ENCODE measurements at regions not wholly inside any gene's neighbourhood (a gene's known extent, or its start where the extent isn't known, plus 50 kb on each side); places are given as distances from the start of the nearest gene placed in this dataset.

- Histone ChIP-seq H3K9me3 (peaks cover 0 to 8% (median 4%) of the 10 kb centered on the region in 3 donors), H3K36me3 (no peaks in the 10 kb centered on the region), H3K4me3 (no peak overlapping the region), H3K4me1 (no peaks in the 10 kb centered on the region), H3K27me3 (no peaks in the 10 kb centered on the region), H3K27ac (no peak overlapping the region)
- no peak for DNase-seq
- no peak for TF ChIP-seq CTCF (IDR thresholded peaks at IDR 0.05)
- no peak for TF ChIP-seq POLR2A (IDR thresholded peaks at IDR 0.05)
- intact Hi-C loops (cut with DNase I), result no loop called here
- WGBS, 2 donors, result 72 to 77% methylated on average over 2 of the region's 2 CpGs
Measured at GRCh38 chr11:80569832-80570231, 1129.0 kb upstream of the TENM4 start.

GRCh38 chr11:80565231-80565630, 1124.4 kb upstream of the TENM4 start:
- WGBS, 2 donors, result 71% methylated on average over 5 of the region's 5 CpGs
- Histone ChIP-seq H3K36me3 (no peaks in the 10 kb centered on the region), H3K27ac (no peak overlapping the region), H3K4me3 (no peak overlapping the region), H3K4me1 (no peaks in the 10 kb centered on the region), H3K27me3 (no peaks in the 10 kb centered on the region), H3K9me3 (no peaks in the 10 kb centered on the region)
- TF ChIP-seq CTCF (IDR thresholded peaks at IDR 0.05), result no peak
- no peak for TF ChIP-seq POLR2A (IDR thresholded peaks at IDR 0.05)
- DNase-seq, result no peak
- intact Hi-C loops (cut with DNase I), result no loop called here

- Histone ChIP-seq H3K4me3 (no peak overlapping the region), H3K27me3 (no peaks in the 10 kb centered on the region), H3K36me3 (no peaks in the 10 kb centered on the region), H3K27ac (no peak overlapping the region), H3K9me3 (no peaks in the 10 kb centered on the region), H3K4me1 (no peaks in the 10 kb centered on the region)
- 44 to 51% methylated on average over 4 of the region's 4 CpGs for WGBS, 2 donors
- TF ChIP-seq POLR2A (IDR thresholded peaks at IDR 0.05) (no peak), CTCF (IDR thresholded peaks at IDR 0.05) (no peak)
- intact Hi-C loops (cut with DNase I), result no loop called here
- no peak for DNase-seq
Measured at GRCh38 chr11:80562523-80563125, 1121.8 kb upstream of the TENM4 start.

GRCh38 chr11:80559942-80560341, 1119.1 kb upstream of the TENM4 start:
- no peak overlapping the region for H3K4me3 ChIP-seq
- intact Hi-C loops (cut with DNase I), result no loop called here
- DNase-seq, result no peak
- 77 to 87% methylated on average over 2 of the region's 2 CpGs for WGBS, 2 donors
- no peak overlapping the region for H3K27ac ChIP-seq
- no peaks in the 10 kb centered on the region for H3K36me3 ChIP-seq
- no peaks in the 10 kb centered on the region for H3K4me1 ChIP-seq
- no peaks in the 10 kb centered on the region for H3K27me3 ChIP-seq
- no peak for TF ChIP-seq POLR2A (IDR thresholded peaks at IDR 0.05)
- no peak for TF ChIP-seq CTCF (IDR thresholded peaks at IDR 0.05)
- H3K9me3 ChIP-seq, result no peaks in the 10 kb centered on the region

GRCh38 chr11:80553565-80553964, 1112.7 kb upstream of the TENM4 start:
- intact Hi-C loops (cut with DNase I), result no loop called here
- 76 to 78% methylated on average over 2 of the region's 2 CpGs for WGBS, 2 donors
- H3K27me3 ChIP-seq, result no peaks in the 10 kb centered on the region

More at GRCh38 chr11:80553565-80553964, 1112.7 kb upstream of the TENM4 start:
- no peaks in the 10 kb centered on the region for H3K36me3 ChIP-seq
- no peak overlapping the region for H3K27ac ChIP-seq
- H3K4me3 ChIP-seq, result no peak overlapping the region
- H3K4me1 ChIP-seq, result no peaks in the 10 kb centered on the region
- no peak for TF ChIP-seq CTCF (IDR thresholded peaks at IDR 0.05)
- TF ChIP-seq POLR2A (IDR thresholded peaks at IDR 0.05), result no peak
- no peak for DNase-seq
- H3K9me3 ChIP-seq, result no peaks in the 10 kb centered on the region
